ENCODE measurements at regions not wholly inside any gene's neighbourhood (a gene's known extent, or its start where the extent isn't known, plus 50 kb on each side); places are given as distances from the start of the nearest gene placed in this dataset.

DNA sequence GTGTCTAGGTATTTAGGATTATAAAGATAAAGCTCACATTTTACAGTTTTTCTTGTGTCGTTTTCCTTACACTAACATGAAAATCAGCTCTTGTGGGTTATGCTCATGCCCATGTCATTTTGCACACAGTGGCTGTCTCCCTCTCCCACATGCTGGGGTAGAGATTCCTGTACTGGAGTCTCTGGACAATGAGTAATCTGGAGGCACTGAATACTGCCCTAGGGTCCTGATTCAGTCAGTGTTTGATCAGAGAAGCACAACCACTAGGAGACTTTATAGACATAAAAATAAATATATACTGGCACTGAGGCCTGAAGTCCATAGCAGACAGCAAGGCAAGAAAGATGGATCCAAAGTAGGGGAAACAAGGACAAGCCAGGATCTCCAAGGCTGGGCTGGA is 1008.8 kb downstream of the KCNMA1 start:
- Histone ChIP-seq H3K9me3 (ENCODE audit: control insufficient read depth, insufficient read depth, low read length) (no peaks in the 10 kb centered on the region), H3K18ac (ENCODE audit: low read depth, low read length) (no peak overlapping the region), H4K20me1 (ENCODE audit: insufficient read depth, low read length) (no peaks in the 10 kb centered on the region), H3K23ac (ENCODE audit: low read depth, low read length) (no peak overlapping the region), H3K27me3 (ENCODE audit: control insufficient read depth, insufficient read depth, low read length) (peaks cover 24% of the 10 kb centered on the region), H2BK120ac (ENCODE audit: low read depth, low read length) (no peak overlapping the region), H3K14ac (replicated peaks; ENCODE audit: low read depth, low read length) (no peak overlapping the region), H2AK9ac (replicated peaks; ENCODE audit: low read depth, low read length, poor library complexity) (no peak overlapping the region), H4K91ac (ENCODE audit: insufficient read depth, low read depth, low read length) (no peak overlapping the region), H3K36me3 (ENCODE audit: control insufficient read depth, insufficient read depth, low read length) (no peaks in the 10 kb centered on the region), H2BK5ac (ENCODE audit: low read depth, low read length, poor library complexity, severe bottlenecking) (no peak overlapping the region), H2AFZ (replicated peaks; ENCODE audit: low read length, poor library complexity) (no peak overlapping the region), H3K4me1 (ENCODE audit: control insufficient read depth, insufficient read depth, low read length) (no peaks in the 10 kb centered on the region), H3K27ac (ENCODE audit: insufficient read depth, low read length) (no peak overlapping the region), H4K5ac (ENCODE audit: low read depth, low read length) (no peak overlapping the region), H3K4ac (ENCODE audit: low read depth, low read length) (no peak overlapping the region), H3K9me1 (ENCODE audit: insufficient read depth, low read length) (no peaks in the 10 kb centered on the region), H3K9ac (ENCODE audit: low read depth, low read length) (no peak overlapping the region), H3K56ac (ENCODE audit: extremely low read depth, insufficient read depth, low read length) (no peak overlapping the region), H2BK15ac (ENCODE audit: low read depth, low read length) (no peak overlapping the region), H4K8ac (ENCODE audit: low read depth in 2 of 2, low read length in 2 of 2) (no peak overlapping the region), H2AK5ac (ENCODE audit: low read depth, low read length) (no peak overlapping the region), H2BK20ac (ENCODE audit: low read depth, low read length) (no peak overlapping the region), H3K4me2 (ENCODE audit: low read depth, low read length) (no peak overlapping the region), H3K4me3 (ENCODE audit: insufficient read depth, low read depth, low read length) (no peak overlapping the region), H3K79me1 (ENCODE audit: low read depth in 1 of 2, low read length in 2 of 2) (no peaks in the 10 kb centered on the region)
- ChIA-PET POLR2A (ENCODE audit: unreplicated experiment) (no interaction called here), CTCF (no interaction called here)
- intact Hi-C loops (cut with micrococcal nuclease), result no loop called here
- in situ Hi-C loops (cut with MboI; ENCODE audit: low sequenced_read_pairs), result no loop called here
- WGBS, 2 experiments (ENCODE audit: extremely low coverage in 2 of 2, insufficient read length in 1 of 2), result no CpG with 5 or more reads among the region's 1 CpG
- no peak; the same call in 1 of the 2 replicates for ATAC-seq (ENCODE audit: low read depth)
- TF ChIP-seq RCOR1 (IDR thresholded peaks at IDR 0.05; ENCODE audit: insufficient replicate concordance, low read length), result no peak
- no peak for TF ChIP-seq POLR2A (IDR thresholded peaks at IDR 0.05; ENCODE audit: low read depth, low read length)
- TF ChIP-seq FOS (IDR thresholded peaks at IDR 0.05; ENCODE audit: low read depth, low read length), result no peak
- TF ChIP-seq, protein P1, sequence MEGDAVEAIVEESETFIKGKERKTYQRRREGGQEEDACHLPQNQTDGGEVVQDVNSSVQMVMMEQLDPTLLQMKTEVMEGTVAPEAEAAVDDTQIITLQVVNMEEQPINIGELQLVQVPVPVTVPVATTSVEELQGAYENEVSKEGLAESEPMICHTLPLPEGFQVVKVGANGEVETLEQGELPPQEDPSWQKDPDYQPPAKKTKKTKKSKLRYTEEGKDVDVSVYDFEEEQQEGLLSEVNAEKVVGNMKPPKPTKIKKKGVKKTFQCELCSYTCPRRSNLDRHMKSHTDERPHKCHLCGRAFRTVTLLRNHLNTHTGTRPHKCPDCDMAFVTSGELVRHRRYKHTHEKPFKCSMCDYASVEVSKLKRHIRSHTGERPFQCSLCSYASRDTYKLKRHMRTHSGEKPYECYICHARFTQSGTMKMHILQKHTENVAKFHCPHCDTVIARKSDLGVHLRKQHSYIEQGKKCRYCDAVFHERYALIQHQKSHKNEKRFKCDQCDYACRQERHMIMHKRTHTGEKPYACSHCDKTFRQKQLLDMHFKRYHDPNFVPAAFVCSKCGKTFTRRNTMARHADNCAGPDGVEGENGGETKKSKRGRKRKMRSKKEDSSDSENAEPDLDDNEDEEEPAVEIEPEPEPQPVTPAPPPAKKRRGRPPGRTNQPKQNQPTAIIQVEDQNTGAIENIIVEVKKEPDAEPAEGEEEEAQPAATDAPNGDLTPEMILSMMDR (conservative IDR thresholded peaks at IDR 0.05; ENCODE audit: low read depth, low read length), result no peak
- no peak for TF ChIP-seq MAFK (IDR thresholded peaks at IDR 0.05; ENCODE audit: low read depth, low read length)
- TF ChIP-seq ELK1 (IDR thresholded peaks at IDR 0.05; ENCODE audit: borderline replicate concordance, low read depth, low read length), result no peak
- no TSS peak for BruUV-seq (replicated peaks)
- dilution Hi-C loops (cut with HindIII; ENCODE audit: low sequenced_read_pairs, unreplicated experiment), result no loop called here
- DNase-seq, result no peak
